LoVo (cell line): ENCODE measurements at regions not wholly inside any gene's neighbourhood (a gene's known extent, or its start where the extent isn't known, plus 50 kb on each side); places are given as distances from the start of the nearest gene placed in this dataset.

ENCODE experiments used
- DNase-seq: peaks from one replicate; pipeline ENCODE4 v3.0.0-alpha.2; 2016; ENCODE audit warnings: low spot score

- DNase-seq = no peak
Measured at GRCh38 chr9:99713838-99714306, 107.8 kb upstream of the NR4A3 start.

GRCh38 chr9:99718631-99719030 lies 103.1 kb upstream of the NR4A3 start:
- no peak for DNase-seq

- DNase-seq = no peak
Measured at GRCh38 chr9:99720455-99721050, 101.1 kb upstream of the NR4A3 start.

- DNase-seq = no peak
Measured at GRCh38 chr9:99721898-99722297, 99.8 kb upstream of the NR4A3 start.

GRCh38 chr9:99722877-99723276 lies 98.8 kb upstream of the NR4A3 start:
- no peak for DNase-seq

- no peak for DNase-seq
Measured at GRCh38 chr9:99724640-99725039, 97.0 kb upstream of the NR4A3 start.

- DNase-seq = no peak
Measured at GRCh38 chr9:99725852-99726251, 95.8 kb upstream of the NR4A3 start.

- DNase-seq = no peak
Measured at GRCh38 chr9:99726758-99727157, 94.9 kb upstream of the NR4A3 start.

GRCh38 chr9:99730062-99730461 lies 91.6 kb upstream of the NR4A3 start:
- no peak for DNase-seq

- DNase-seq = no peak
Measured at GRCh38 chr9:99731950-99732349, 89.7 kb upstream of the NR4A3 start.

- no peak for DNase-seq
Measured at GRCh38 chr9:99732715-99733114, 89.0 kb upstream of the NR4A3 start.

GRCh38 chr9:99735041-99735440 lies 86.6 kb upstream of the NR4A3 start:
- no peak for DNase-seq

GRCh38 chr9:99736291-99736690 lies 85.4 kb upstream of the NR4A3 start:
- DNase-seq = no peak

GRCh38 chr9:99737649-99738048 lies 84.0 kb upstream of the NR4A3 start:
- no peak for DNase-seq

- no peak for DNase-seq
Measured at GRCh38 chr9:99743006-99743405, 78.7 kb upstream of the NR4A3 start.

- no peak for DNase-seq
Measured at GRCh38 chr9:99743455-99743854, 78.2 kb upstream of the NR4A3 start.

GRCh38 chr9:99744132-99744531 lies 77.6 kb upstream of the NR4A3 start:
- no peak for DNase-seq

- no peak for DNase-seq
Measured at GRCh38 chr9:99745085-99745484, 76.6 kb upstream of the NR4A3 start.

- no peak for DNase-seq
Measured at GRCh38 chr9:99746406-99746805, 75.3 kb upstream of the NR4A3 start.

- no peak for DNase-seq
Measured at GRCh38 chr9:99748266-99748665, 73.4 kb upstream of the NR4A3 start.

GRCh38 chr9:99748676-99749075 lies 73.0 kb upstream of the NR4A3 start:
- no peak for DNase-seq

- no peak for DNase-seq
Measured at GRCh38 chr9:99749641-99750040, 72.0 kb upstream of the NR4A3 start.

- no peak for DNase-seq
Measured at GRCh38 chr9:99750526-99750925, 71.2 kb upstream of the NR4A3 start.

- DNase-seq = no peak
Measured at GRCh38 chr9:99752417-99753109, 69.1 kb upstream of the NR4A3 start.
